ENCODE measurements at regions not wholly inside any gene's neighbourhood (a gene's known extent, or its start where the extent isn't known, plus 50 kb on each side); places are given as distances from the start of the nearest gene placed in this dataset.

DNA sequence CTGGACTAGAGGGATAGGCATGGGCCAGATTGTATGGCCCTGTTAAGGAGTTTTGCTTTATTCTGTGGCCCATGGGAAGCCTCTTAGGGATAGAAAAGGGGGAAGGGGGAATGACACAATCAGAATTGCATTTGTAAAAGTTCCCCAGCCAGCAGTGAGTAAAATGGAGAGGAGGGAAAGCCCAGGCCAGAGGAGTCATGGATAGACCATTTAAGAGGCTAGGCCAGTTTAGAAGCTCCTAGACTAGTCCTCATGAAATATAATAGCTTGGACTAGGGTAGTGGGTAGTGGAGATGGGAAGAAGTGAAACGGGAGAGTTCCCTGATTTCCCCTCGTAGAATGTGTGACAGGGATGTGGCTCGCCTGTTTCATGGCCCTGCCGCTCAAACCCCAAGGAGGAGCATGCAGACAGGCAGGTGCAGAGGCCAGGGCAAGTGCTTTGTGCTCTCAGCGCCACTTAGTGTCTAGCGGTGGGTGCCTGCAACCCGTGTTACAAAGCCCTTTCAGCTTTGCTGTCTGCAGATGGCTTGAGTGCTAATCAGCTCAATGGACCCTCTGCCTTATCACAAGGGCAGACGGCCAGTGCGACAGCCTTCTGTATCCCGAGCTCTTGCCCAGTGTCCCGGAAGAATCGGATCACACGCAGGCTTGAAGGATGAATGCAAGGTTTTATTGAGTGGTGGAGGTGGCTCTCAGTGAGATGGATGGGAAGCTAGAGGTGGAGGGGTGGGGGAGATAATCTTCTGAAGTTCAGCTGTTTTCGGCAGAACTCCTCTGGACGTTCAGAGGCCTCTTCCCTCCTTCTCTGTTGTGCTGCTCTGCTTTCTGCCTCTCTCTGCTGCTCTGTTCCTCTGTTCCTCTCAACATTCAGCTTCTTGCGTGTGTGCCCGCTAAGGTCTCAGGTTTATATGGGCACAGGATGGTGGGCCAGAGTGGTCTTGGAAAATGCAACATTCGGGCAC is 141.1 kb downstream of the CEP57L1 start (continued):
- TF ChIP-seq, protein P1, sequence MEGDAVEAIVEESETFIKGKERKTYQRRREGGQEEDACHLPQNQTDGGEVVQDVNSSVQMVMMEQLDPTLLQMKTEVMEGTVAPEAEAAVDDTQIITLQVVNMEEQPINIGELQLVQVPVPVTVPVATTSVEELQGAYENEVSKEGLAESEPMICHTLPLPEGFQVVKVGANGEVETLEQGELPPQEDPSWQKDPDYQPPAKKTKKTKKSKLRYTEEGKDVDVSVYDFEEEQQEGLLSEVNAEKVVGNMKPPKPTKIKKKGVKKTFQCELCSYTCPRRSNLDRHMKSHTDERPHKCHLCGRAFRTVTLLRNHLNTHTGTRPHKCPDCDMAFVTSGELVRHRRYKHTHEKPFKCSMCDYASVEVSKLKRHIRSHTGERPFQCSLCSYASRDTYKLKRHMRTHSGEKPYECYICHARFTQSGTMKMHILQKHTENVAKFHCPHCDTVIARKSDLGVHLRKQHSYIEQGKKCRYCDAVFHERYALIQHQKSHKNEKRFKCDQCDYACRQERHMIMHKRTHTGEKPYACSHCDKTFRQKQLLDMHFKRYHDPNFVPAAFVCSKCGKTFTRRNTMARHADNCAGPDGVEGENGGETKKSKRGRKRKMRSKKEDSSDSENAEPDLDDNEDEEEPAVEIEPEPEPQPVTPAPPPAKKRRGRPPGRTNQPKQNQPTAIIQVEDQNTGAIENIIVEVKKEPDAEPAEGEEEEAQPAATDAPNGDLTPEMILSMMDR (IDR thresholded peaks at IDR 0.05; ENCODE audit: control extremely low read depth in 1 of 3, insufficient read depth in 1 of 3, low read depth in 1 of 3, low read length in 3 of 3) = peak; percentile 54 to 75 (median 63)
- peak; percentile 15; the same call in 1 of the 2 replicates for TF ChIP-seq TAF1 (IDR thresholded peaks at IDR 0.05; ENCODE audit: low read depth, low read length)
- no peak for TF ChIP-seq POLR2A (IDR thresholded peaks at IDR 0.05; ENCODE audit: control extremely low read depth in 1 of 2, low read depth in 2 of 2, low read length in 2 of 2)
